GM18858 (cell line): ENCODE measurements at regions not wholly inside any gene's neighbourhood (a gene's known extent, or its start where the extent isn't known, plus 50 kb on each side); places are given as distances from the start of the nearest gene placed in this dataset.

ENCODE experiments used
- ATAC-seq: cut with Tn5 transposase; IDR thresholded peaks from one replicate; pipeline ENCODE4 v1.9.1; 2021; ENCODE audit not compliant: unreplicated experiment

GRCh38 chr3:72496051-72496670, 352.1 kb downstream of the SHQ1 start:
- ATAC-seq, result no peak

GRCh38 chr3:72494626-72495025, 353.6 kb downstream of the SHQ1 start:
- no peak for ATAC-seq

GRCh38 chr3:72494130-72494529, 354.1 kb downstream of the SHQ1 start:
- no peak for ATAC-seq

GRCh38 chr3:72492240-72492639, 356.0 kb downstream of the SHQ1 start:
- no peak for ATAC-seq

- no peak for ATAC-seq
These were observed 357.4 kb downstream of the SHQ1 start for GRCh38 chr3:72490688-72491435.

GRCh38 chr3:72489901-72490300, 358.3 kb downstream of the SHQ1 start:
- no peak for ATAC-seq

- ATAC-seq, result no peak
These were observed 359.6 kb downstream of the SHQ1 start for GRCh38 chr3:72488738-72489035.

- no peak for ATAC-seq
These were observed 360.1 kb downstream of the SHQ1 start for GRCh38 chr3:72487946-72488737.

- ATAC-seq, result no peak
These were observed 361.0 kb downstream of the SHQ1 start for GRCh38 chr3:72487078-72487765.

- ATAC-seq, result no peak
These were observed 362.6 kb downstream of the SHQ1 start for GRCh38 chr3:72485641-72486040.

- no peak for ATAC-seq
These were observed 364.6 kb downstream of the SHQ1 start for GRCh38 chr3:72483554-72484104.

GRCh38 chr3:72482589-72483321, 365.5 kb downstream of the SHQ1 start:
- no peak for ATAC-seq

GRCh38 chr3:72481542-72481941, 366.7 kb downstream of the SHQ1 start:
- no peak for ATAC-seq

- no peak for ATAC-seq
These were observed 367.9 kb downstream of the SHQ1 start for GRCh38 chr3:72480366-72480765.

- no peak for ATAC-seq
These were observed 368.5 kb downstream of the SHQ1 start for GRCh38 chr3:72479651-72480215.

GRCh38 chr3:72476139-72476483, 372.1 kb downstream of the SHQ1 start:
- ATAC-seq, result no peak

GRCh38 chr3:72475258-72476138, 372.7 kb downstream of the SHQ1 start:
- no peak for ATAC-seq

- no peak for ATAC-seq
These were observed 373.5 kb downstream of the SHQ1 start for GRCh38 chr3:72474775-72475174.

GRCh38 chr3:72473156-72473555, 375.1 kb downstream of the SHQ1 start:
- peak; percentile 93 for ATAC-seq
